ENCODE measurements at regions not wholly inside any gene's neighbourhood (a gene's known extent, or its start where the extent isn't known, plus 50 kb on each side); places are given as distances from the start of the nearest gene placed in this dataset.

- no peak for TF ChIP-seq CTCF (IDR thresholded peaks at IDR 0.05; ENCODE audit: insufficient read depth, low read length)
- no peak for TF ChIP-seq POLR2AphosphoS5 (IDR thresholded peaks at IDR 0.05; ENCODE audit: low read depth)
- TF ChIP-seq GABPA (IDR thresholded peaks at IDR 0.05; ENCODE audit: low read depth): no peak
- TF ChIP-seq SPI1 (IDR thresholded peaks at IDR 0.05; ENCODE audit: borderline replicate concordance, low read depth): no peak
- no peak for TF ChIP-seq REST (IDR thresholded peaks at IDR 0.05; ENCODE audit: insufficient replicate concordance, low read depth)
These were observed 162.4 kb upstream of the FMN2 start for GRCh38 chr1:239929317-239929716.
